Activated naive CD4-positive, alpha-beta T cell treated with anti-CD3 and anti-CD28 coated beads, Interleukin-2, amount 10 ng/mL, durations not matched to agents 7 days and 5 days (primary cell): ENCODE measurements at regions not wholly inside any gene's neighbourhood (a gene's known extent, or its start where the extent isn't known, plus 50 kb on each side); places are given as distances from the start of the nearest gene placed in this dataset.
"Not testable (repeated sequence)": the region's sequence is repeated elsewhere in the genome, so short reads cannot be mapped to it uniquely, and the experiment has no call there.

Experiments used
- CTCF ChIA-PET: fragments of 350-600 bp; sonication (Branson Sonifier 250); formaldehyde crosslinking; loops from one replicate; lab custom pipeline; 2021; ENCODE audit warnings: antibody characterized with exemption; lab: Charles Lee
- DNase-seq: peaks from one replicate; pipeline ENCODE4 v3.0.0-alpha.2; 2020
- H3K27ac Mint-ChIP-seq: one replicate; pipeline ENCODE4 v1.8.0; 2021; ENCODE audit warnings: mild to moderate bottlenecking, moderate library complexity, mixed read lengths
- H3K27me3 Mint-ChIP-seq: one replicate; pipeline ENCODE4 v1.8.0; 2021; ENCODE audit warnings: mild to moderate bottlenecking, mixed read lengths
- H3K36me3 Mint-ChIP-seq: one replicate; pipeline ENCODE4 v1.8.0; 2021; ENCODE audit warnings: mixed read lengths
- H3K4me1 Mint-ChIP-seq: one replicate; pipeline ENCODE4 v1.8.0; 2021; ENCODE audit warnings: mixed read lengths
- H3K4me3 Mint-ChIP-seq: one replicate; pipeline ENCODE4 v1.8.0; 2021; ENCODE audit warnings: mild to moderate bottlenecking, moderate library complexity, mixed read lengths
- H3K9me3 Mint-ChIP-seq: one replicate; pipeline ENCODE4 v1.8.0; 2021; ENCODE audit warnings: mixed read lengths

DNA sequence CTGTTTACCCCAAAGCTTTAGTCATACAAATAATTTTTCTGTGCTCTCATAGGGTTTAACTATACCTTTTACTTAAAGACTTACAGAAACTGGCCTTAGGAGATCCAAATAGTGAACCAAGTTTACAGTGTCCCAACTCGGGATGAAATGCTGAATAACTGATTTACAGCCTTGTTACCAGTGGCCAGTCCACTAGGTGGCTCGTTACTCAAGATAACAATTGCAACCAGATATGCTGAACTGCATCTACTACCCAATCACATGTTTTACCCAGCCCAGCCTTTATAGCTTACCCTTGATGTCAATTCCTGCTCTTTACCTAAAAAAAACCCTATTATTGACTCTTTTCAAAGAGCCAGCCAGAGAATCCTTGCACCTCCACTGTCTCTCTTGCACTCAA lies 1148.8 kb upstream of the ADGRL4 start:
- CTCF ChIA-PET: no interaction called here
- no peak for DNase-seq
- Mint-ChIP-seq H3K9me3 (peaks cover 11% of the 10 kb centered on the region), H3K4me1 (no peaks in the 10 kb centered on the region), H3K36me3 (no peaks in the 10 kb centered on the region), H3K4me3 (no peak overlapping the region), H3K27ac (no peak overlapping the region), H3K27me3 (no peaks in the 10 kb centered on the region)

DNA sequence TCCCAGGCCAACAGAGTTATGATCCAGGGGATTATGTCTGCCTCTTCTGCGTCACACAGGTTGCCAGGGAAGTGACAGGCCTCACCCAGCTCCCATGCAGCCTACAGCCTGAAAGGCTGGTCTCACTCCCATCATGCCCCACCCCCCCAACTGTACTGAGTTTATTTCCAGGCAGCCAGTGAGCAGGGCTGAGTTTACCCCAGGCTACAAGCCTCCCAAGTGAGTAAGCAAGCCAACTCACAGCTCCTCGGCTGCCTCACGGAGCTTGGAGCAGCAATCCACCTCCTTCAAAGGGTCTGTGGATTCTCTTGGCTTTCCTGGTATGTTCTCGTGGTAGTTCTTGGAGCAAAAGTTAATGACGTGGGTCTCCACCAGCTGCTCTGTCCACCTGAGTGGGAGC lies 1147.6 kb upstream of the ADGRL4 start:
- no peaks in the 10 kb centered on the region for H3K27me3 Mint-ChIP-seq
- H3K36me3 Mint-ChIP-seq: no peaks in the 10 kb centered on the region
- no peak for DNase-seq
- H3K4me1 Mint-ChIP-seq: no peaks in the 10 kb centered on the region
- peaks cover 13% of the 10 kb centered on the region for H3K9me3 Mint-ChIP-seq
- no peak overlapping the region for H3K4me3 Mint-ChIP-seq
- no peak overlapping the region for H3K27ac Mint-ChIP-seq
- CTCF ChIA-PET: no interaction called here

DNA sequence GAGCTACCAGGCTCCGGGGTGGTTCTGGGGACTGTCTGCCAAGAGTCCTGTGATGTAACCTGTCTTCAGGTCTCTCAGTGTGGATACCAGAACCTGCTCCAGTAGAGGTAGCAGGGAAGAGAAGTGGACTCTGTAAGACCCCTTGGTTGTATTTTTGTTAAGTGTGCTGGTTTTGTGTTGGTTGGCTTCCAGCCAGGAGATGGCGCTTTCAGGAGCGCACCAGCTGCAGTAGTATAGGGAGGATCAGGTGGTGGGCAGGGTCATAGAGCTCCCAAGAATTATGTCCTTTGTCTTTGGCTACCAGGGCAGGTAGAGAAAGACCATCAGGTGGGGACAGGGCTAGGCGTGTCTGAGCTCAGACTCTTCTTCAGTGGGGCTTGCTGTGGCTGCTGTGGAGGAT lies 1147.2 kb upstream of the ADGRL4 start:
- Mint-ChIP-seq H3K4me3 (no peak overlapping the region), H3K27me3 (no peaks in the 10 kb centered on the region), H3K9me3 (peaks cover 15% of the 10 kb centered on the region), H3K4me1 (no peaks in the 10 kb centered on the region), H3K27ac (no peak overlapping the region), H3K36me3 (no peaks in the 10 kb centered on the region)
- no peak for DNase-seq
- CTCF ChIA-PET: no interaction called here

DNA sequence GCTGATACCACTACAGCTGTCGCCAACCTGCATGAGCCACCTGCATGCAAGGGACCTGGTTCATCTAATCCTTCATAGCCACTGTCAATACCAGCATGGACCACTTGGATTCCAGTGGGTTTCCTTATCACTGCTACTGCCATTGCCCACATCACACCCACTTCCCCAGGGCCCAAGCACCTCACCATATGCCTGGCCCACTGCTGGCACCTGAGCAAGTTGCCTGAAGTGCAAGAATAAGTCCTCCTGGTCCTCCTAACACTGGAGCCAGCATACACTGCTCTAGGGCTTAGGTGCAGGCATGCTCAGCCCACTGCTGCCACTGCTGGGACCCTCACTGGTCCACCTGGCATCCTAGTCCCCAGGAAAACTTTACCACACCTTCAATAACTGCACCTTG lies 1136.8 kb upstream of the ADGRL4 start:
- peaks cover 25% of the 10 kb centered on the region for H3K9me3 Mint-ChIP-seq
- no peaks in the 10 kb centered on the region for H3K36me3 Mint-ChIP-seq
- CTCF ChIA-PET: no interaction called here
- no peak overlapping the region for H3K27ac Mint-ChIP-seq
- H3K4me1 Mint-ChIP-seq: no peaks in the 10 kb centered on the region
- DNase-seq: no peak
- no peak overlapping the region for H3K4me3 Mint-ChIP-seq
- no peaks in the 10 kb centered on the region for H3K27me3 Mint-ChIP-seq

DNA sequence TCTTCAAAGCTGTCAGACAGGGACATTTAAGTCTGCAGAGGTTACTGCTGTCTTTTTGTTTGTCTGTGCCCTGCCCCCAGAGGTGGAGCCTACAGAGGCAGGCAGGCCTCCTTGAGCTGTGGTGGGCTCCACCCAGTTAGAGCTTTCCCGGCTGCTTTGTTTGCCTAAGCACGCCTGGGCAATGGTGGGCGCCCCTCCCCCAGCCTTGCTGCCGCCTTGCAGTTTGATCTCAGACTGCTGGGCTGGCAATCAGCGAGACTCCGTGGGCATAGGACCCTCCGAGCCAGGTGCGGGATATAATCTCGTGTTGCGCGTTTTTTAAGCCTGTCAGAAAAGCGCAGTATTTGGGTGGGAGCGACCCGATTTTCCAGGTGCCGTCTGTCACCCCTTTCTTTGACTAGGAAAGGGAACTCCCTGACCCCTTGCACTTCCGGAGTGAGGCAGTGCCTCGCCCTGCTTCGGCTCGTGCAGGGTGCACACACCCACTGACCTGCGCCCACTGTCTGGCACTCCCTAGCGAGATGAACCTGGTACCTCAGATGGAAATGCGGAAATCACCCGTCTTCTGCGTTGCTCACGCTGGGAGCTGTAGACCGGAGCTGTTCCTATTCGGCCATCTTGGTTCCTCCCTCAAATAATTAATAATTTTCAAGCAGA lies 1131.5 kb upstream of the ADGRL4 start:
- H3K4me3 Mint-ChIP-seq, H3K27ac Mint-ChIP-seq, CTCF ChIA-PET, H3K27me3 Mint-ChIP-seq, H3K36me3 Mint-ChIP-seq, DNase-seq, H3K4me1 Mint-ChIP-seq: not testable (repeated sequence)
- H3K9me3 Mint-ChIP-seq: peaks cover 10% of the 10 kb centered on the region

DNA sequence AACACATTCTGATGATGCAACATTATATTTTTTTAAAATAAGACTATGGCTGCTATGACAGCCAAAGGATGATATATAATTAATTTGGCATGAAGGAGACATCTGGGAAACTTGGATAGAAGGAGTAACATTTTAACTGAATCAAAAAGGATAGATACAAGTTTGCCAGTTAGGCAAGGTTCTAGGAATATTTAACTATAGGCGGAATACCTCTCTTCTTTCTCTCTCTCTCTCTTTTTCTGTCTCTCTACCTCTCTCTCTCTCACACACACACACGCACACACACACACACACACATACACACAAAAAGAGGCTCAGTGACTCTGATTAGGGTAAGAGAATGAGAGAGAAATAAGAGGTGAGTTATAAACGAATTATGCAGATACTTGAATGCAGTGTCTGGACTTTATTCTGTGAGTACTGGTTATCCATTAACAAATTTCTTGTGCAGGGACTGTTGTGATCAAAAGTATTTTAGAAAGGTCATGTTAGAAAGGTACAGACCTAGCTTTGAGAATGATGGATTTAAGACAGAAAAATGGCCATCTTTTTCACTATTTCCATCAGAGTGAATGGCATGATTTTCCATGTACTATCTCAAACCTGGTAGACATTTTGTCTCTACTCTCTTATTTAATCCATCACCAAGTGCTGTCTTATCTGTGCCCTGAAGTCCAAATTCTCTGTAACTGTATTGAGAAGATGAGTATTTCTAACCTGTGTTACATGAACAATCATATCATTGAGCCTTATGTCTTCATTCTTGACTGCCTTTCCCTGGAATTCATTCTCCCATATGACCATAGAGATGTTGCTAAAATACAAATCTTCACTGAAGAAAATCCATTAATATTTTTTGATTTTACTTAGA lies 1106.9 kb upstream of the ADGRL4 start:
- CTCF ChIA-PET: no interaction called here
- no peak overlapping the region for H3K27ac Mint-ChIP-seq
- H3K27me3 Mint-ChIP-seq: no peaks in the 10 kb centered on the region
- H3K36me3 Mint-ChIP-seq: no peaks in the 10 kb centered on the region
- DNase-seq: no peak
- H3K4me1 Mint-ChIP-seq: no peaks in the 10 kb centered on the region
- H3K9me3 Mint-ChIP-seq: peaks cover 28% of the 10 kb centered on the region
- no peak overlapping the region for H3K4me3 Mint-ChIP-seq

DNA sequence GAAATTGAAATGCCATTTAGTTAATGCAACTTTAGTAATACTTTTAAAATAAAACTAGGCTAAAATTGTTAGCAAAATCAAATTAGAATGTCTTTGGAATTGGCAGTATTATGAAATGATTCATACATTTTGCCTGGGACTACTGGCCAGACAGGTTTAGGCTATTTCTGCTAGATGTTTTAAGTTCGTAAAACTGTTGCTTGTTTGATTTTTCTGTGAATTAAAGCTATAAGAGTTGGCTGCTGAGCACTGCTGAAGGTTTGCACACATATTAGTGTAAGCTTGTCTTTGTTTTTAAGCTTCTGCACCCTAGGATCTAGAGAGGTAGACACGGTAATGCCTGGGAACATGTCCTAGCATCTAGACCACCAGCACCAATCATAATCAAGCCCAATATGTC lies 1094.6 kb upstream of the ADGRL4 start:
- peaks cover 9% of the 10 kb centered on the region for H3K9me3 Mint-ChIP-seq
- no peaks in the 10 kb centered on the region for H3K36me3 Mint-ChIP-seq
- H3K27me3 Mint-ChIP-seq: no peaks in the 10 kb centered on the region
- no peak overlapping the region for H3K27ac Mint-ChIP-seq
- DNase-seq: no peak
- H3K4me1 Mint-ChIP-seq: no peaks in the 10 kb centered on the region
- CTCF ChIA-PET: no interaction called here
- H3K4me3 Mint-ChIP-seq: no peak overlapping the region

DNA sequence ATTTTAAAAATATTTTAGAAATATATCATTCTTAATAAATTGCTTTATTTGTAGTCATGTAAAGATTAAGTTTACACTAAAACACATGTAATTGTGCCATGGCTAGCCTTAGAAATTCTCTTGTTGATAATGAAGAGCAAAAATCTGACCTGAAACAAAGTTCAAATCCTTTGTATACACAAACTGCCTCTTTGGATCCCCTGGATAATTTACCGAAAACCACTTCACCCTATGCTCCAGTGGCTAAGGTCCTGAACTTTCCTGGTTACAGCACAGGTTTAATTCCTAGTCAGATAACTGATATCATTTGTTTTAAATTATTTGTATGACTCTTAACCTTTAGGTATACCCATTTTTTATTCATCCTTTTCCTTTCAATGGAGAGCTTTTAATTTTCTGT lies 1093.2 kb upstream of the ADGRL4 start:
- Mint-ChIP-seq H3K4me3 (no peak overlapping the region), H3K9me3 (peaks cover 9% of the 10 kb centered on the region), H3K4me1 (no peaks in the 10 kb centered on the region), H3K27ac (no peak overlapping the region), H3K36me3 (no peaks in the 10 kb centered on the region), H3K27me3 (no peaks in the 10 kb centered on the region)
- CTCF ChIA-PET: no interaction called here
- no peak for DNase-seq

DNA sequence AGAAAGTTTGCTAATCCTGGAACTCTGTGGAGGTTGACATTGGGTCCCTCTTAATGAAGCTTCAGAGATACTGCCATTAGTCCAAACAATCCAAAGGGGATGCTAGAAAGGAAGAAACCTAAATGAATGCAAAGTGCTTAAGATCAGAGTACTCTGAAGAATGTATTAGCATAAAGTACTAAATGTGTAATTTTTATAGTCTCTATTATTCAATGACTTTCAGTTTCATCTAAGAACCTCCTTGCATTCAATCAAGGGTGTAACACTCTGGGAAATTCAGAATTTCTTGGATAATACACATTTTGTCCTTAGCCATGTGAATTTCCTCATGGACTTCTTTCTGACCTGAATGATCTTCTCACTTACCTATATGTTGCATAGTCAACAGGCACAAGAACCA lies 1078.5 kb upstream of the ADGRL4 start:
- no peaks in the 10 kb centered on the region for H3K27me3 Mint-ChIP-seq
- DNase-seq: no peak
- H3K4me1 Mint-ChIP-seq: no peaks in the 10 kb centered on the region
- peaks cover 10% of the 10 kb centered on the region for H3K9me3 Mint-ChIP-seq
- H3K4me3 Mint-ChIP-seq: no peak overlapping the region
- H3K27ac Mint-ChIP-seq: no peak overlapping the region
- CTCF ChIA-PET: no interaction called here
- H3K36me3 Mint-ChIP-seq: no peaks in the 10 kb centered on the region

DNA sequence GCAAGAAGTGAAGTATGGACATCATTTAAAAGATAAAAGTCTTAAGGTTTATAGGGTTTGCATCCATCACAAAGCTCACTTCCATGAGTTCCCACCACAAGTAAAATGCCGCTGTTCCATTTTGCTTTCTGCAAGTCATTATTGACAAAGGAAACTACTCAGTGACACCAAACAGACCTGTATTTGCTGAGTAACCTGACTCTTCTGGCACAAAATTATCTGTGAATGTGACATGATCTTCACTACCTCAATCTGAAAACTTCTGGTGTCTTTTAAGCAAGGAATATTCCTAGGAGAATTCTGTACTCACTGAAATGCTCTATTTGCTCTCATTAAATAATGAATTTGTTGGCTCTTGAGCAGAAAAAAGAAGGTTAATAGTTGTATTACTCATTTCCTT lies 1077.4 kb upstream of the ADGRL4 start:
- no peaks in the 10 kb centered on the region for H3K36me3 Mint-ChIP-seq
- no peak for DNase-seq
- CTCF ChIA-PET: no interaction called here
- H3K9me3 Mint-ChIP-seq: peaks cover 10% of the 10 kb centered on the region
- H3K27me3 Mint-ChIP-seq: no peaks in the 10 kb centered on the region
- no peak overlapping the region for H3K27ac Mint-ChIP-seq
- no peaks in the 10 kb centered on the region for H3K4me1 Mint-ChIP-seq
- H3K4me3 Mint-ChIP-seq: no peak overlapping the region

DNA sequence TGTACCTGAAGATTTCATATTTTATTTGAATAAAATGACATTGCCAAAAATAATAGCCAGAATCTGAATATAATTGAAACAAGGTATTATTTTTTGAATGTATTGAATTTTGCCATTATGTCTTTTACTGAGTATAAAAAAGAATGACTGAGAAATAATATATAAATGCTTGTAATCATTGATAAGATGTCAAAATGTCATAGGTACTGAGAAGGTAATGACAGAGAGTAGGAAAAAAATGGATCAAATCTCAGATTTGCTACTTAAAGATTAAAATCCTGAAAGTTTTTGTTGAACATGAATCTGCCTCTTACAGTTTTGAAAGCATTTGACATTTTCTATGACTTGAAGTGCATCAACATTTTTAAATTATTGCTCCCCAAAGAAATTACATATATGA lies 1069.9 kb upstream of the ADGRL4 start:
- DNase-seq: no peak
- Mint-ChIP-seq H3K9me3 (no peaks in the 10 kb centered on the region), H3K27ac (no peak overlapping the region), H3K36me3 (no peaks in the 10 kb centered on the region), H3K27me3 (no peaks in the 10 kb centered on the region), H3K4me3 (no peak overlapping the region), H3K4me1 (no peaks in the 10 kb centered on the region)
- CTCF ChIA-PET: no interaction called here

DNA sequence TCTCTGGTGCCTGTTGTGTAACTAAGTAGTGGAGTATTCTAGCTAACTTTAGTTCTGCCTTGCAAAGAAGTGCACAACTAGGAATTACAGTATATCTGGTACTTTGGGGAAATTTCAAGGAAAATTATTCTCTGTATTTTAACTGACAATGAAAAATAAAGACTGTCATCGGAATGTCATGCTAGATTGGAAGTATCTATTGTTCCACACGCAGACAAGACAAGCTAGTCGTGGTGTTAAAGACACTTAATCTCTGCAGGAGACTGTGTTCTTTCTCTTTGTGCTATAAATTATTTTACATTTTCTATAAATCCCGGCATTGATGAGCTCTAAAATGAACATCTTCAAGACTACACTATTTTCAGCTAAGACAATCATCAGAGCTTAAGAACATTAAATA lies 1068.8 kb upstream of the ADGRL4 start:
- H3K36me3 Mint-ChIP-seq: no peaks in the 10 kb centered on the region
- H3K9me3 Mint-ChIP-seq: no peaks in the 10 kb centered on the region
- H3K27ac Mint-ChIP-seq: no peak overlapping the region
- H3K27me3 Mint-ChIP-seq: no peaks in the 10 kb centered on the region
- CTCF ChIA-PET: no interaction called here
- no peaks in the 10 kb centered on the region for H3K4me1 Mint-ChIP-seq
- H3K4me3 Mint-ChIP-seq: no peak overlapping the region
- DNase-seq: no peak

DNA sequence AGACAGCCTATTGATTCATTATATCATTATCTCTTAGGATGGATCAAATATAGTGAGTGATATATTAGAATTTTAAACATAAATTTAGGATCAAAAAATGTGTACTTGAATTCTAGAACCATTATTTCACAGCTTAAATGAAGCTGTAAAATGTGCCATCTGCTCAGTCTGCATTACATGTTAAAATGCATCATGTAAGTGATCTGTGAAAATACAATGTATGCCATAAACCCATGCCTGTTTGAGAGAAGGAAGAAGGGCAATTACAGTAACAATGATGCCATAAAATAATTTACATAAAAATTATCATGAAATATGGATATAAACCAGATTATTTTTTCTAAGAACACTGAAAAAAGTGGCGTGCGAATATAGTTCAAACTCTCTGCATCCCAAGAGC lies 1066.0 kb upstream of the ADGRL4 start:
- Mint-ChIP-seq H3K36me3 (no peaks in the 10 kb centered on the region), H3K4me3 (no peak overlapping the region), H3K9me3 (no peaks in the 10 kb centered on the region), H3K4me1 (no peaks in the 10 kb centered on the region), H3K27me3 (no peaks in the 10 kb centered on the region), H3K27ac (no peak overlapping the region)
- no peak for DNase-seq
- CTCF ChIA-PET: no interaction called here

DNA sequence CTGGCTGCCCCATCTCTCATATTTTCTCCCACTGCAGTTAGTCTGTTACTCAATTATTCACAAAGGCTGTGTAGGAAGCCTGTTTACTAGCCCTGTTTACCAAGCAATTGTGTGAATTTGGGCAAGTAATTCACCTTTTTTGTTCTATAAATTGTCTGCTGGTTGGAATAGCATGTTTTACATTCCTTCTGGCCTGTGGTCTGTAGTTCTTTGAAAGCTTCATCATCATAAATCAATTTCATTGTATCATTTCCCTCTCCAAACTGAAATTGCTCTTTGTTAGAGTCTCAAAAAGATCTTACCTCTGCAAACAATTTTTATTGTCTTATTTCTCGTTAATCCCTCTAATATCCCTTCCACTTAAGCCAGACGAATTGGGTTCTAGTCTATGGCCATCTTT lies 1059.5 kb upstream of the ADGRL4 start:
- no peak for DNase-seq
- no peaks in the 10 kb centered on the region for H3K4me1 Mint-ChIP-seq
- no peaks in the 10 kb centered on the region for H3K9me3 Mint-ChIP-seq
- no peak overlapping the region for H3K27ac Mint-ChIP-seq
- CTCF ChIA-PET: no interaction called here
- H3K27me3 Mint-ChIP-seq: no peaks in the 10 kb centered on the region
- H3K36me3 Mint-ChIP-seq: no peaks in the 10 kb centered on the region
- no peak overlapping the region for H3K4me3 Mint-ChIP-seq

DNA sequence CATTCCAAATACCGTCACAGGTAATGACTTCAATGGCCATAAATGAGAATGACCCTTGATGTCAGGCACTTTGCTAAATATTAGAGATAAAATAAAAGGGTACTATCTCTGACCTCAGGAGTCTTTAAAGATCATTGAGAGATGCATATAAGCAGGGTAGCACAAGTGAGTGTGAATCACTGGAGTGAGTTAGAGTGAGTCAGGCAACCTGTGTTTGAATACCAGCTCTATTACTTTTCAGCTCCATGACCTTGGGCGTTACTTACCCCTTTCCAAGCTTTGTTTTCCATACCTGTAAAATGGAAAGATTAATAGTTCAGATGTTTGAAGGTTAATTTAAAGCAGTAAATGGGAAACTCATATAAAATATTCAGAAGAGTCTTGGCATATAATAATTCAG lies 1058.0 kb upstream of the ADGRL4 start:
- no peaks in the 10 kb centered on the region for H3K27me3 Mint-ChIP-seq
- H3K4me1 Mint-ChIP-seq: no peaks in the 10 kb centered on the region
- H3K36me3 Mint-ChIP-seq: no peaks in the 10 kb centered on the region
- no peak overlapping the region for H3K4me3 Mint-ChIP-seq
- no peak overlapping the region for H3K27ac Mint-ChIP-seq
- DNase-seq: no peak
- H3K9me3 Mint-ChIP-seq: peaks cover 2% of the 10 kb centered on the region
- CTCF ChIA-PET: no interaction called here
